ENCODE measurements at regions not wholly inside any gene's neighbourhood (a gene's known extent, or its start where the extent isn't known, plus 50 kb on each side); places are given as distances from the start of the nearest gene placed in this dataset.

DNA sequence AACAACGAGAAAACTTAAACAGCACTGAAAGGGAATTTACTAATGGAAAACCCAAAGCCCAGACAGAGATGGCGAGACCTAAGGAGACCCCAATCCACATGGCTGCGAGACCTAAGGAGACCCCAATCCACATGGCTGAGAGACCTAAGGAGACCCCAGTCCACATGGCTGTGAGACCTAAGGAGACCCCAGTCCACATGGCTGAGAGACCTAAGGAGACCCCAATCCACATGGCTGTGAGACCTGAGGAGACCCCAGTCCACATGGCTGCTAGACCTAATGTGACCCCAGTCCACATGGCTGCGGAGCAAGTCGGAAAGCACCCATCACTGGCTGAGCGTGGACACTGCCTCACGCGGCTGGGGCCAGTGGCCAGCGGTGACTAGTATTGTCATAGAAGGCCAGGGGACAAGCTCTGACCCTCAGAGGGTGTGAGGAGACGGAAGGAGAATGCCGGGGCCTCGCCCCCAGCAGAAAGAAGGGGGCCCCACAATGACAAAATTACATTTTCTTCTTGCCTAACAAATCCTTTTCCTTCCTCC lies 241.8 kb downstream of the C16orf95 start:
- no peak for DNase-seq (ENCODE audit: low read depth in 4 of 4, low spot score in 1 of 4)

GRCh38 chr16:87076331-87076949 lies 240.8 kb downstream of the C16orf95 start:
- no peak for DNase-seq (ENCODE audit: low read depth in 4 of 4, low spot score in 1 of 4)

DNA sequence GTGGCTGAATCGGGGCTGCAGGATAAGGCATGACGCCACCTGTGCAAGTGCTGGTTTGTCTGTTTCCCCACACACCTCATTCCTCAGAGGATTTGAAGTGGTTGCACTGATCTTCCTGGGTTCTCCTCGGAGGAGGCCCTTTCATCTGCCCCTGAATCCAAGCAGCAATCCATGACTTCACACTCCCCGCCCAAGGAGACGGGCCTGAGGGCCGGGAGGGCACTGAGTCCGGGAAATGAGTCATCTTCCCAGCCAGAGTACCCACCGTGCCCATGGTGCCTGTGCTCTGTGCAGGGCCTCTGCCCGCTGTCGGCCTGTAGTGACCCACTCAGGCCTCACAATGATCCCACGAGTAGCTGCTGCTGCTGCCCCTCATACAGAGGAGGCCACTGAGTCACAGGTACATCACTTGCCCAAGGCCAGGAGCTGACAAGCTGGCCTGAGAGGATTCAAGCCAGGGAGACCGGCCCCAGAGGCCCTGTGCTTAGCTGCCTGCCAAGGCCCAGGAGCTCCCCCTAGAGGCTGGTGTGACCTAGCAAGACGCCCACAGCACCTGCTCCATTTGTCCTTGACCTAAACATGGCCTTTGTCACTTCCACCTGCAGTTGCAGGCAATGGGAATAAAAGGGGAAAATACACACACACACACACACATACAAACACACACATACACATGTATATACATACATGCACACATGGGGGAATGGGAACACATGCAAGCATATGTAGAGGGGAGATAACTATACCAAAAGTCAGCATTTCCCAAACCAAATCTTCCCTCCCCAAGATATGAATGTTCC lies 240.0 kb downstream of the C16orf95 start:
- peak in 1 of 4 experiments; percentile 45 for DNase-seq (ENCODE audit: low read depth in 4 of 4, low spot score in 1 of 4)

DNA sequence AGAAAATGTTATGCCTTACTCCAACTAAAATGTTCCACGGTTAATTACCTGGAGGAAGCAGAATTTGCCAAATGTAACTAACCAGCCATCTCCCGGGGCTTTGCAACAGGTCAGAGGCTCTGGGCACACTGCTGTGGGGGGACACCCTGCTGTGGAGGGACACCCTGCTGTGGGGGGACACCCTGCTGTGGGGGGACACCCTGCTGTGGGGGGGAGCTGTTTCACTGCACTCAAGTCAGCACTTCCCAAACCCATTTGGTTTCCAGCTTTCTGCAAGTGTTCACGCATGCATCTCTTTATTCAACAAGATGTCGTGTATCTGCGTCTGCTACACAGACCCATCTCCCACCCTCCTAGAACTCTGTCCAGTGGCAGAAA lies 239.5 kb downstream of the C16orf95 start:
- no peak for DNase-seq (ENCODE audit: low read depth in 4 of 4, low spot score in 1 of 4)

DNA sequence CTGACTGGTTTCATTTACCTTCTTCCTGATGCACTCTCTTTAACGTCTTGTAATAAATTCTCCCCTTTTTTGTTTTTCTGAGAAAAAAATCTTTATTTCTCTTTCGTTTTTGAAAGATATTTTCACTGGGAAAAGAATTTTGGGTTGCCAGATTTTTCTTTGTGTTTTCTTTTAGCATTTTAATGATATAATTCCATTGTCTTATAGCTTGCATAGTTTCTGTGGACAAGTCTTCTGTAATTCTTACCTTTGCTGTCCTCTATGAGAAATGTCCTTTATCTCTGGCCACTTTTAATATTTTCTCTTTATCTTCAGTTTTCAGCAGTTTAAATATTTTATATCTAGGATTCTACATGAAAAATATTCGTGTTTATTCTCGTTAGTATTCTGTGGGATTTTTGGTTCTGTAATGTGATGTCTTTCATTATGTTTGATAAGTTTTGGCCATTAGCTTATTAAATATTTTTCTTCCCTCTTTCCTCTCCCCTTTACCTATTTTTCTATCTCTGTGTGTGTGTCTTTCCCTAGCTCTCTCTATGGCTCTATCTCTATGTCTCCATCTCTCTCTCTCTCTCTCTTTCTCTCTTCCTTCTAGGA lies 236.5 kb downstream of the C16orf95 start:
- no peak for DNase-seq (ENCODE audit: low read depth in 4 of 4, low spot score in 1 of 4)

- no peak for DNase-seq (ENCODE audit: low read depth in 4 of 4, low spot score in 1 of 4)
Observed at GRCh38 chr16:87085441-87085840, 231.8 kb downstream of the C16orf95 start.

DNA sequence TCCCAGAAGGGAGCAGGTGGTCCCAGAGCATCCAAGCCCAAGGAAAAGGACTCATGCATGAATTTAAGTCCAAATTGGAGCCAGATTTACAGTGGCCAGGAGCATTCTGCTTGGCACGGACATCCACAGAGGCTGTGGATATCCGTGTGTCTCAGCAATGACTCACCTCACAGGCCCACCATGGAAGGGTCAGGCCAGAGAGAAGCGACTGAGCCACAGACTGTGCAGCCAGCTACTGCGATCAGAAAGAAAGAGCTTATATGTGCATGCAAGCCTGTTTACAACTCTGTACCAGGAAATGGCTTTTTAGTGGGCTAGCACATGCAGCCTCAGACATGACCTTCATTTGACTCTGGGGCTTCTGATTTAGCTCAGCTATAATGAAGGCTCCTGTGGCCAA lies 231.0 kb downstream of the C16orf95 start:
- DNase-seq (ENCODE audit: low read depth in 4 of 4, low spot score in 1 of 4): no peak

GRCh38 chr16:87086575-87086974 lies 230.6 kb downstream of the C16orf95 start:
- DNase-seq (ENCODE audit: low read depth in 4 of 4, low spot score in 1 of 4): no peak

DNA sequence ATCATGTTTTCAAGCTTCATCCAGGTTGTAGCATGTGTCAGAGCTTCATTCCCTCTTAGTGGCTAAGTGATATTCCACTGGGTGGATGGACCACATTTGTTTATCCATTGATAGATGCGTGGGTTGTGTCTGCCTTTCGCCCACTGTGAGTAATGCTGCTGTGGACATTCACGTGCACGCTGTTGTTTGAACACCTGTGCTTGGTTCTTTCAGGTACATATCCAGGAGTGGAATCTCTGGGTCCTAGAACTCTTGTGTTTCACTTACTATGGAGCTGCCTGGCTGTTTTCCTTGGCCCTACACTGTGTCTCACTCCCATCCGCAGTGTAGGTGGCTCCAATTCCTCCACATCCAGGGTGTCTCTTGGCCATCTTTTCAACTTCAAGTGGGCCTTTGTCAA lies 224.2 kb downstream of the C16orf95 start:
- DNase-seq (ENCODE audit: low read depth in 4 of 4, low spot score in 1 of 4): no peak

DNA sequence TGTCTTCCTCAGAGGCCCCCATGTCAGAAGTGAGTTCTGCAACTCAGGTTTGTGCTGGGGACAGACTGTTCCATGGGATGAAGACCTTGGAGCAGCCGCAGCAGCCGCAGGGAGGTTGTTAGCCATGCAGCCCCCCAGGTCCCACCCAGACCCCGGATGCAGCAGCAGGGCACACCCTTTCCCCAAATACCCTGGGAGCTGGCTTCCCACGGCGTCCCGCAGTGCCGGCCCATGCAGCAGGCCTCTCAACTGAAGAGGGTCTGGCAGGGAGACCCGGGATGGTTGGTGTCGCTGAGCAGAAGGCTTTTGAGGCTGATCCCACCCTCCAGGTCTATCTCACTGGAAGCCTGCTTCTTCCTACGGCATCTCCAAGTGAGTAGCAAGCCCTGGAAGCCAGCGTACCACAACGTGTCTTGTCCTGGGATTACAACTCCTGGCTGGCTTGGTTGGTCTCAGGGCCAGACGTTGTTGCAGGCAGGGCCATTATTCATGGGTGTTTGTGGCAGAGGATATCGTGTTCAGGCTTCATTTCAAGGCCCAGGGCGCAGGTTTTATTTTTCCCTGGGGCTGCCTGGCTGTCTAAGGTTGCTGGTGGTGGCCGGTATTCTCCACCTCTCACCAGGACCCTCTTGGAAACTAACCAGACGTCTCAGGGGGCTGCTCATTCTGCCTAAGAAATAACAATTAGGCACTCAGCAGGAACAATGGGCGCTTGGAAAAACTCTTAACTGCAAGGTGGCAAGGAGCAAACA lies 223.2 kb downstream of the C16orf95 start:
- DNase-seq (ENCODE audit: low read depth in 4 of 4, low spot score in 1 of 4): no peak

DNA sequence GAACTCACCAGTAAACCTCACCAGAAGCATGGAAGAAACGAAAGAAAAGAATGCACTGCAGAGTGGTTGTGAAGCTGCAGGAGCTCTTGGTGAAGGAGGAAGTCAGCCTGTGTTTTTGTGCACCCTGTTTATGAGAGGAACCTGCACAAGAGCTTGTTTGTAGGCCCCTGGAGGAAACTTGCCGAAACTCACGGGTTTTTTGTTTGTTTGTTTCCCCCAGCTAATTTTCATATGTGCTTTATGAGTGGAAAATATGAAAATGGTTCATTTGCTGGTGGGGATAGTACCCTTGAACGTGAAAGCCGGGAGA lies 222.7 kb downstream of the C16orf95 start:
- no peak for DNase-seq (ENCODE audit: low read depth in 4 of 4, low spot score in 1 of 4)

DNA sequence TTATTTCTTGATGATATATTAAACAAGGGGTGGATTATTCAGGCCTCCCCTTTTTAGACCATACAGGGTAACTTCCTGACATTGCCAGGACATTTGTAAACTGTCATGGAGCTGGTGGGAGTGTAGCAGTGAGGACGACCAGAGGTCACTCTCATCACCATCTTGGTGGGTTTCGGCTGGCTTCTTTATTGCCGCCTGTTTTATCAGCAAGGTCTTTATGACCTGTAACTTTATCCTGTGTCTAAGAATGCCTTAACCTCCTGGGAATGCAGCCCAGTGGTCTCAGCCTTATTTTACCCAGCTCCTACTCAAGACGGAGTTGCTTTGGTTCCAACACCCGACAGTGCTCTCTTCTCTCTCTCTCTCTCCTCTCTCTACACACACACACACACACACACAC lies 221.9 kb downstream of the C16orf95 start:
- no peak for DNase-seq (ENCODE audit: low read depth in 4 of 4, low spot score in 1 of 4)

DNA sequence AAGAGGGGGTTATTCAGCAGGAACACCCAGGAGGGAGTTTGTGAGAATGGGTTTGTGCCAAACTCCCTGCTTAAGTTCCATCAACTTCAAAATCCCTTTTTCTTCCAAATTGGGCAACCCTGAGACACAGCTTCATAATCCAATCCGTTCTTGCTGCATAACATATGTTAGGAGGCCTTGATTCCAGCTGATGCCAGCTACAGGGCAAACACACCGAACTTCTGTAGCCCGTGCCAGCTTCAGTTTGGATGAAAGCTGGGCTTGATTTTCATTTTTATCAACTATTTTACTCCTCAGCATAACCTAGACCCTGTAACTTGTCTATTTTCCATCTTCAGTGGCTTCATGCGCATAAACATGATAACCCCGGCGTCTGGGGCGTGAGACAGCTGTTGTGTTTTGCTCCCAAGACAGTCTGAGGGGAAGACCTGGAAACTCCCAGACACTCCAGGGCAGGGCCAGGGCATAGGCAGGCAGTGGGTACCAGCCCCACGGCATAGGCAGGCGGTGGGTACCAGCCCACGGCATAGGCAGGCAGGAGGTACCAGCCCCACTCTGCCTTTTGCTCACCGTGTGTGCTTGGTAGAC lies 220.4 kb downstream of the C16orf95 start:
- DNase-seq (ENCODE audit: low read depth in 4 of 4, low spot score in 1 of 4): no peak

- DNase-seq (ENCODE audit: low read depth in 4 of 4, low spot score in 1 of 4): no peak
Observed at GRCh38 chr16:87098361-87098760, 218.8 kb downstream of the C16orf95 start.

GRCh38 chr16:87098976-87099720 lies 218.0 kb downstream of the C16orf95 start:
- DNase-seq (ENCODE audit: low read depth in 4 of 4, low spot score in 1 of 4): no peak

DNA sequence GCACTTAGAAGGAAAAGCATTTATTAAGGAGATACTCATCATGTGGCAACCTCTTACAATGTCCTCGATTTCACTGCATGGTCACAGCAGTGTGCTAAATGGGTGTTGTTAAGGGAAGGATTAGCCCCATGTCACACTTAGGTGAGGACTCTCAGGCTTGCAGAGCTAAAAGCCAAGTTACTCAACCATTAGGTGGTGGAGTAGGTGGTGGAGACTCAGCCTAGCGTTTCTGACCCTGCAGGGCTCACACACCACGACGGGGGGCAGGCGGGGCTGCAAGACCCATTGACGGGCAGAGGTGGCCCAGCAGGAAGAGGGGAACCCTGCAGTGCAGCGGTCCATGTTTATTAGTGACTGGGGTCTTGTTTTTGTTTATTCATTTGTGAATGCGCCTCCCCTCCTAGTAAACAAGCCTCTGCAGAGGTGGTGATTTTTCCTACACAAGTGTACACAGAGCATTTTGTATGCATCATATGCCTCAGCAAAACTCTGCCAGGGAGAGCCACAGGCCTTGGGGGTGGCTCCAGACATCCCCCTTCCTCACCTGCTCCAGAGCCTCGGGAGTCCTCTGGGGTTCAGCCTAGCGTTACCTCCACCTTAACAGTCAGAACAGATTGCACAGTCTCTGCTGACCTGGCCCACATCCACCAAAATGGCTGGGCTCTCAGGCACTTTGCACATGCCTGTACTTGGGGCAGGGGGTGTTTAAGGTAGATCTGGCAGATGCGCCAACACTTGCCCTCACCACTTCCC lies 216.7 kb downstream of the C16orf95 start:
- DNase-seq (ENCODE audit: low read depth in 4 of 4, low spot score in 1 of 4): no peak

- no peak for DNase-seq (ENCODE audit: low read depth in 4 of 4, low spot score in 1 of 4)
Observed at GRCh38 chr16:87101903-87102302, 215.3 kb downstream of the C16orf95 start.

DNA sequence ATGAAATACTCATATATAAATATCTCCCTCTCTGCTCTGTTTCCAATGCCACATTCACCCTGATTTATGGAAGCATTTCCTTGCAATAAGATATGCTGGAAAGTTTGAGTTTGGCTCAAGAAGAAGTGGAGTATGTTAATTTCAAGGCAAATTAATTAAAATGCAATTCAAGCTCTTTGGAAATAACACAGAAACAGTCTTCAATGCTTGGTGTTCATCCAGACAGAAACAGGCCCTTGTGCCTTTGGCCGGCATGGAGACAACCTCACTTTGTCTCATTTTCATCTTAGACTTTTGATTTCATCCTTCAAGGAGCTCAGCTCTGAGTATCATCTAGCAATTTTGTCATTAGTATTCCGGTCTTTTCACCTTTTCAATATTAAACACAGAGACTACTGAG lies 210.0 kb downstream of the C16orf95 start:
- no peak for DNase-seq (ENCODE audit: low read depth in 4 of 4, low spot score in 1 of 4)

DNA sequence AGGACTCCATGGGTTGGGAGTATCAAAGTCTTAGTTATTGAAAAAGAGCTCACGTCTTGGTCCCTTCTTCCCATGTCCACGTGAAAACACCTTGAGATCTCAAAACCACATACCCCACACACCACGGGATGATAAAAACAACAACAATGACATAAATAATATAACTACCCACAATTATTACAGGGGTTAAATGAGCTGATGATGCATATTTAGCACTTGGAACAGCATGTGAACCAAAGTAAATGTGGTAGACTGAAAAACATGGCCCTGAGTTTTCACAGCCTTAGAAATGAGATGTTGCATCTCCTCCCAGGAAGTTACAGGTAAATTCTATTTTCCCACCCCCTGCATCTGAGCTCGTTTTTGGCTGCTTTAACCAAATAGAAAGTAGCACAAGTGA lies 208.9 kb downstream of the C16orf95 start:
- no peak for DNase-seq (ENCODE audit: low read depth in 4 of 4, low spot score in 1 of 4)

DNA sequence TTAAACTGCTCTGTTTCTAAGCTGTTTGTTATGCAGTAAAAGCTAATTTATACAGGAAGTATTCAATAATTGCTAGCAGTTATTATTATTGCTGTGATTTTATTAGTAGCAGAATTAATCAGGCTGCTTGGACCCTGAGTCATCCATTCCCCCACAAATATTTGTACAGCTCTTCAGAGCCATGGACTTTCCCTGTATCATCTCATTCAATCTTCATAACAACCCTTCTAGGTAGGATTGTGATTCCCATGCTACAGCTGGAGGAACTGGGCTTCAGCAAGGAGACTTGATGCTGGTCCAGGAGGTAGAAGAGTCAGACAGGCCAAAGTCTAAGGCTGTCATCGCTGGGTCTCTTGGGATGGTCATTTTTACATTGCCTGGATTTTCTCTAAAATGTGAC lies 208.3 kb downstream of the C16orf95 start:
- no peak for DNase-seq (ENCODE audit: low read depth in 4 of 4, low spot score in 1 of 4)
